HG02970 (cell line): ENCODE measurements at regions not wholly inside any gene's neighbourhood (a gene's known extent, or its start where the extent isn't known, plus 50 kb on each side); places are given as distances from the start of the nearest gene placed in this dataset.

Source experiments
- ATAC-seq: cut with Tn5 transposase; IDR thresholded peaks from one replicate; pipeline ENCODE4 v1.9.1; 2021; ENCODE audit warnings: mild to moderate bottlenecking, moderate library complexity, moderate number of reproducible peaks; ENCODE audit not compliant: unreplicated experiment, low FRiP score

DNA sequence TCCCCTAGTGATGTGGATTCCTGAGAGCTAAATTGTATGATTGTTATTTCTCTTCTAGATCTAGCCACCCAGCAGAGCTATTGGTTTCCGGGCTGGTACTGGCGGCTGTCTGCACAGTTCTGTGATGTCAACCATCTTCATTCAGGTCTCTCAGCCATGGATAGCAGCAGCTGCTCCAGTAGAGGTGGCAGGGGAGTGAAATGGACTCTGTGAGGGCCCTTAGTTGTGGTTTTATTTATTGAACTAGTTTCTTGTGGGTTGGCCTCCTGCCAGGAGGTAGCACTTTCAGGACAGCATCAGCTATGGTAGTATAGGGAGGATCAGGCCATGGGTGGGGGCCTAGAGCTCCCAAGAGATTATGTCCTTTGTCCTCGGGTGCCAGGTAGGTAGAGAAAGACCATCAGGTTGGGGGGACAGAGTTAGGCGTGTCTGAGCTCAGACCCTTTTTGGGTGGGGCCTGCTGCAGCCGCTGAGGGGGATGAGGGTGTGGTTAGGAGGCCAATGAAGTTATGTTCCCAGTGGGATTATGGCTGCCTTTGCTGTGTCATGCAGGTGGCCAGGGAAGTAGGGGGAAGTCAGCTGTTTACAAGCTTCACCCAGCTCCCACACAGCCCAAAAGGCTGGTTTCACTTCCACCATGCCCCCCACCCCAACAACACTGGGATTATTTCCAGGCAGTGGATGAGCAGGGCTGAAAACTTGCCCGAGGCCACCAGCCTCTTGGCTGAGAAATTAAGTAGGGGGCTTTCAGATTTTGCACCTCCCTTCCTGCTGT lies 55.1 kb upstream of the RGS4 start:
- ATAC-seq, result no peak

DNA sequence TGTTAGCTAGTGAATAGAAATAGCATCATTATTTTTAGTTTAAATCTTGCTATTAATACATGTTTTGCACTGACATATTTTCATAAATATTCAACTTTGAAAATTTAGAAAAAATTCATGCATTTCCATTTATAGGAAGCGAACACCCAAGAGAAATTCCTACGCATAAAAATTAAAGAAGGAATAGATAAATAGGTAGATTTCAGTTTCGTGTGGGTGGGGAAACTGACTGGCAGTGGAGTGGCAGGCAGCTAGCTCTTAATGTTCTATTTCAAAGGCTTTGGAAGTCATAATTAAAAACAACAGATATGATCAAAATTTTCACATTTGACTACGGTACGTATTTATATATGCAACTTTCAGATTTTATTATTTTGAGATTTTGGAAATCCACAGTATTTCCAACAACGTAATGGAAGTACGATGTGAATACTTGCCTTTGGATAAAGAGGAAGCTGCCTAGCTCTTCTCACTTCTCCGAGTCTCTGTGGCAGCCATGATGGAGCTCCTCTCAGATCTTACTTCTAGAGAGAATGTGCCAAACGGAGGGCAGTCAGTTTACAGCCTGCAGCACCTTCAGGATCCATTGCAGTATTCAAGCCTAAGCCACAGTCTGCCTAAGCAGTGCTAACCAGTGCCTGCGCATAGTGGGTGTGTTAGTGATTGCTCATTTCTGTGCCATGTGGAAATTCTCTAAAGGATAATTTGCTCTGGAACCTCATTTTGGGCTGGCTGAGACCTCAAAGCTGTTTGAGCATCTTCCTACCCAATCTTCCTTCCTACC lies 62.9 kb upstream of the RGS4 start:
- ATAC-seq, result no peak

DNA sequence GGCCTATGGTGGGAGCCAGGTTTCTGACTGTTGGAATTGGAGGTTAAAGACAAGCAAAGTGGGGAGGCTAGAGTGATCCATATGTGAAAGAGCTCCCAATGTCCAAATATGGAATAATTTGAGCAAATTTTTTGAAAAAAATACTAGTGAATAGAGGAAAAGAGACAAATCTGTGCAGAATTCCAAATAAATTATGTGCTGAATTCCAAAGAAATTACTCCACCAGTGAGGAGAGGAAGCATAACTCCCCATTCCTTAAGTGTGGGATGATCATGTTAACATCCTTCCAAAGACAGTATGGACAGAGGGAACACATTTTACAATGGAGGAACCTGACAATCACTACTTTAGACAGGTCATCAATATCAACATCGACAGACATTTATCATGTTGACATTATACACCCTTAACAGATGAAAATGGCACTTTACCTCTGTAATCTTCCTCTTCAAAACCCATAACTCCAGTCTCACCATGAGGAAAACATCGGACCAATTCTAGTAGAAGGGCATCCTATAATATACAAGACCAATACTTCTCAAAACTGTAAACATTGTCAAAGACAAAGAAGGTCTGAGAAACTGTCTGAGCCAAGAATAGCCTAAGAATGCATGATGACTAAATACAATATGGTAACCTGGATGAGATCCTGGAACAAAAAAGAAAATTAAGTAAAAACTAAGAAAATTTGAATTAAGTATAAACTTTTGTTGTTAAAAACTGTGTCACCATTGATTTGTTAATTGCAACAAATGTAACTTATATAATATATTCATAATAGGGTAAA lies 71.5 kb upstream of the RGS4 start:
- no peak for ATAC-seq

DNA sequence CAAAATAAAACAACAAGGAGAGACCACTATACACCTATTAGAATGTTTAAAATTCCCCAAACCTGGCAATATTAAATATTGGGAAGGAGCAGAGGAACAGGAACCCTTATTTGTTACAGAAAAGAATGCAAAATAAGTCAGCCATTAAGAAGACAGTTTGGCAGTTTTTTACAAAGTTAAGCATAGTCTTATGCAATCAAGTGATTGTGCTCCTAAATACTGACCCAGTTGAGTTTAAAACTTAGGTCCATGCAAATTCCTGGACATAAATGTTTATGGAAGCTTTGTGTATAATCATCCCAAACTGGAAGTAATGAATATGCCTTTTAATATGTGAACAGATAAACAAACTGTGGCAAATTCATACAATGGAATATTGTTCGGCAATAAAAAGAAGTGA lies 72.9 kb upstream of the RGS4 start:
- no peak for ATAC-seq

DNA sequence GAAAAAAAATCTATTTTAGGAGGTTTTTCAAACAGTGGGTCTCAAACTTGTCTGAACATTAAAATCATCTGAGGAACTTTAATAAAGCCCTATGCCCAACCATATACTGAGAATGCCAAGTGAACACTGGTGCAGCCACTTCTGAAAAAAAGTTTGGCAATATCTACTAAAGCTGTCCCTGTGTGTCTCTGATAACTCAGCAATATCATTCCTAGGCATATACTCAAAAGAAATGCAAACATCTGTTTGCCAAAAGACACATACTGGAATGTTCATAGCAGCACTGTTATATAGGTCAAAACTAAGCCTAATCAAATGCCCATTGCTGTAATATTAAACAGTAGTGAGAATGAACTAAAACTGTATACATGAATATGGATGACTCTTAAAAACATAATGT lies 74.2 kb upstream of the RGS4 start:
- ATAC-seq, result no peak

DNA sequence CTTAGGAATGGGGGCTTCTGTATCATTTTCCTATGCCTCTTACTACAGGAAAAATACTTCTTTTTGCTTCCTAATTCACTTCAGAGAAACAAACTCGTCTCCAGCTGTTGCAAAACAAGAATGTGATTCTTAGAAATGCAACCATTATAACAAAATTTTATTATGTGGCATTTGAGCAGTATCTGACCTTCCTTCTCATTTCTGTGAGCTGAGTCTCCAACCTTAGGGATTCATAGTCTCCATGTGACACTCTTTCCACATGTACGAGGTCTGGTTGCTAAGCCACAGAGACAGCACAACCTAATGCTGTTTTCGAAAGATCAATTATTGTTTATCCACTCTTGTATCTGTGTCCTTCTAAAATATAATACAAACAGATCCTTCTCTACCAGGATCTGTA lies 75.3 kb upstream of the RGS4 start:
- ATAC-seq, result no peak

DNA sequence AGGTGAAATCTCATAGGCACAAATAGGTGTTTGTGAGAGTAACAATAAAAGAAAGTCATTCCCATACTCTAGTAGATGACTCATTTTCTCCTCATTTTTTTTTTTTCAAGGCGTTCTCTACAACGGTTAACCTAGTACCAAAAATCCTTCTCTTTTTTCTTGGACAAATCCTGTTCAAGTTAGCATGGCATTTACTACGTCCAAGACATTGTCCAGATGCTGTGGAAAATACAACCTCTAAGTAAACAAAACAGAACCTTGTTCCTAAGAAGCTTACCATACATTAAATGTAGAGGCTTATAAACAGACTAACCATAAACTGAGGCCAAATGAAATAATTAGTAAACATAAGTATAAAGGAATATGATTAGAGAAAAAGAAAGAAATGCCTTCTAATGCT lies 76.2 kb upstream of the RGS4 start:
- no peak for ATAC-seq

DNA sequence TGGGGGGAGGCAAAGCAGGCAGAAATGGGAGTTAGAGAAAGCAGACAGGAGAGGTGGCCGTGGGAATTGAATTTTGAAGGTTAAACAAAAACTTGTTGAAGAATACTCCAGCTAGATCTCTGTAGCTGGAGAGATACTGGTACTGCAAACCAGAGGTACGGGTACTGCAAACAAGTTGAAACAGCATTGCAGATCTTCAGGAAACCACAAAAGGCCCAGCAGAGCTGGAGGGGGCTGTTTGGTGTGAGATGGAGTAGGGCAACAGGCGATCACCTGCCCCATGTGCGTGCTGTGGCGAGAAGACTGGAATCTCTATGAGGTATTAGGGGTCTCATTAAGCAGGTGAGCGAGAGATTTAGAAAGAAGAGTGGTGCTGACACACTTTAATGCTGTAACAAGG lies 77.7 kb upstream of the RGS4 start:
- no peak for ATAC-seq

DNA sequence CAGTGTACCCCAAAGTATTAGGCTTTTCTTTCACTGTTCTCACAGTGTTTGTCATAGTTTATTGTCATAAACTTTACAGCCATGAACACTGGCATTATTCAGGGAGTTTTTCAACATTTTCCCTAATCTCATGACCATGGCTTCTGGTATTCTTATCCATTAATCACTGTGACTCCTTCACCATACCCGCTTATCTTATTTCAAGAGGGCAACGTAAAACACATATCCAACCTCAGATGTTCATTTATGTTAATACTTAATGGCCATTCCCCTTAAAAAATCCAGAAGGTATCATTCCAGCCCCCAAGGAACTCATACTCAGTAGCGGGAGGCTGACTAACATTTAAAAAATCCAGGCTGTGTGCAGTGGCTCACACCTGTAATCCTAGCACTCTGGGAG lies 78.5 kb upstream of the RGS4 start:
- ATAC-seq, result no peak

DNA sequence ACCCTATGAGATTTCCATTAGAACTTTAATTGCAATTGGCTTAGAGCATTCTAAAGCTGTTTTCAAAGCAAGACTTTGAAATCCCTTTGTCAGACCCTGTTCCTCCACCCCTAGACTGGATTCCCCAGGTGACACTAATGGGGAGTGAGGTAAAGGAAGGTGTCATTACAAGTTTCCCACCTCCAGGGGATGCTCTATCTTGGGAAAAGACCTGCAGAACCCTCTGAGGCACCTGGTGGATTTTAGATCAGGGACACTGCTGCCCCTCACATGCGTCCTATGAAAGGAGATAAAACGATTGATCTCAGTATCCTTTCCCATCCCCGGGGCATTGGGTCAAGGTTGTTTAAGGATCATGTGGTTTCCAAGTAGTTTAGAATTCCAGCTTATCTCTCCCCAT lies 80.3 kb upstream of the RGS4 start:
- ATAC-seq, result no peak

DNA sequence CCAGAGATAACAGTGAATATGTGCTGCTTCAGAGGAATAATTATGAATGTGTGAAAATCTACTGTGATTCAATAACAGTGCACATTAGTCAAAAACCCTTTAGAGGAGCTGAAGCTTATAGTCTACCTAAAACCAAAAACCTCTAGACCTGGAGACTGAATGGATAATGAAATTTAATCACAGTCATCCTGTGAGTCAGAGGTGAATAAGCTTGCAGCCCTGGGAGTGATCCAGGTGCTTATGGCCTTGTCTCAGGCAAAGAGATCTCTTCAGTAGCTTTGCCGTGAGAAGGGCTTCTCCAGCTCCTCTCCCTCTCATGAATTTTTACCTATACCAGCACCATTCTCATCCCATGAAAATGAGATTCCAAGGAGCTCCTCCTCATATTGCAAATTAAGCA lies 81.3 kb upstream of the RGS4 start:
- no peak for ATAC-seq

DNA sequence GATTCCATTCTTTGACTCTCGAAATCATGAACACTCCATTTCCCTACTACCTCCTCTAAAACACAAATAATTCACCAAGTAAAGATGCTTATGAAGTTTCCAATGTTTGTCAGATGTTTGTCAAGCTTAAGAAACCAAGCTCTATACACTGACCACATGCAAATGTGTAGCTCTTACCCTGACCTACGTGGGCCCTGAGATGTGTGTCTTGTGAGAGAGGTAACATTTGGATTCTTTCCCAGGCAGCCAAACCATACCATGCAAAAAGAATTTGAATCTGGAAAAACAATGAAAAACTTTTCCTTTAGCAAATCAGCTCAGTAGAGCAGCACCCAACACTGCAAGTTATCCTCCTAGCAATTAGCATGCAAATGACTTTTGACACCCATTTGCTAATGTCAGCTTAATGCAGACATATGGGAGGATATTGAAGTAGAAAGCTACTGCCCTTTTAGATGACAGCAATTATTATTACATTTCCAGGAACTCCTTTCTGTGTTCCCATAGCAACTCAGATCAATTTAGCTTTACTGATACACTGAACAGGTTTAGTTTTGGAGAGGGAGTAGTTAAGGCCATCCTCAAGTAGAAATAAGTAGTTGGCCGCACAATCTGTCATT lies 83.2 kb upstream of the RGS4 start:
- ATAC-seq, result no peak

DNA sequence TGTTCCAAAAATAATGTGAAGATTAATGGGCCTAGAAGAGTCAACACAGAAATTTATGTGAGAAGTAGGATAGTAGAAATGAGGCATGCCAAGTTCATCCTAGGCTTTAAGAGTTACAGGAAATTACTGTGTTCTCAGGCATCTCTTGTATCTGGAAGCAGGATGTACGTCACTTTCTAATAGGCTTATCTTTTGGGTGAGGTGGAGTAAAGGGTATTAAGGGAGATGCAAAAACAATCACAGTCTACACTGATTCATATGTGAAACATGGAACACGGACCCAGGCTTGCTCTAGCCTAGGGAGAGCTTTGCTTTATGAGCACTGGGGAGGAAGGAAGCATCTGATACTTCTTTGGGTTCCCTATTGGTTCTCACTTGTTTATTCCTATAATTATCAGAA lies 84.5 kb upstream of the RGS4 start:
- ATAC-seq, result no peak

DNA sequence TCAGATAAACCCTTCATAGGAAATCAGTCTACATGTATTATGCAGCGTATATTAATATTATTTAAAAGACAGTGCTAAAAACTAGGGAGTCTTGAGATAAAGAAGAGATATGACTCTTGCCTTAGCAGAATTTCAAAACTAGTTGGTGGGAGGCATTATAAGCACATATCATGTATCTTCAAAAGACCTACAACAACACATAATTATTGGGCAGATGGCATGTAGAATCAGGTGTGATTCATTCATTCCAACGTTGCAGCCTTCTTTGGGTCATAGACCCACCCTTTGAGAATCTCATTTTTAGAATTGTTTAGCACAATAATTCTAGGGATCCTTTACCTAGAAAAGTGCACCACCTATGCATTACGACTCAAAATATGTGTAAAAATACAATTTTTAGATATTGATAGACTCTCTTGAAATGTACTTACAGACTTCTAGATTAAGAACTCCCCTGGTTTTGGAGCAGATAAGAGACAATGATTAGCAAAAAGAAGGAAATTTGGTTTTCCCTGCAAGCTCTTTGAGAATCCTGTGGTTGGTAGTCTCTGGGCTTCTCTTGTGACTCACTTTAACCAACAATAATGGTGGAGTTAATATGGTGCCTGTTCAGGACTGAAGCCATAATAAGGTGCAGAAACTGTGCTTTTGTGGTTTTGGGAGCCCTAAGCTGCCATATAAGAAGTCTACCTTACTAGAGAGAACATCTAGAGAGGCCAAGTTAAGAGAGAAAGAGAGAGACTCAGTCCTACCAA lies 85.3 kb upstream of the RGS4 start:
- ATAC-seq, result no peak

DNA sequence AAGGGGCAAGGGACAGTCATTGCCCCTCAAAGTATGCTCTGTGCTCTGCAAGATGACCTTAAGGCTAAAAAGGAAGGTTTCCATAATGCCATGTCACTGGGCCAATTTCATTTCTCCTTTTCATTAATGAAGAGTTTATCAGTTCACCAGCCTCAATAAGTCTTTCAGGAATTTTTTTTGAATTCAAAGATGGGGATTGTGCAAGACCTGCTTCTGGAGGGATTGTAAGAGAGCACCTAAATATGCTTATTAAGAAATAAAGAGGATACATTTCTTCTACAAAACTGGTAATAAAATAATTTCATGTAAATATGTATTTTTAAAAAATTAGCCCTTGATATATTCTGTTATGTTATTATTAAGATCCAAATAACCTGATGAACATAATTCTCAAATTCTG lies 86.8 kb upstream of the RGS4 start:
- ATAC-seq, result no peak

DNA sequence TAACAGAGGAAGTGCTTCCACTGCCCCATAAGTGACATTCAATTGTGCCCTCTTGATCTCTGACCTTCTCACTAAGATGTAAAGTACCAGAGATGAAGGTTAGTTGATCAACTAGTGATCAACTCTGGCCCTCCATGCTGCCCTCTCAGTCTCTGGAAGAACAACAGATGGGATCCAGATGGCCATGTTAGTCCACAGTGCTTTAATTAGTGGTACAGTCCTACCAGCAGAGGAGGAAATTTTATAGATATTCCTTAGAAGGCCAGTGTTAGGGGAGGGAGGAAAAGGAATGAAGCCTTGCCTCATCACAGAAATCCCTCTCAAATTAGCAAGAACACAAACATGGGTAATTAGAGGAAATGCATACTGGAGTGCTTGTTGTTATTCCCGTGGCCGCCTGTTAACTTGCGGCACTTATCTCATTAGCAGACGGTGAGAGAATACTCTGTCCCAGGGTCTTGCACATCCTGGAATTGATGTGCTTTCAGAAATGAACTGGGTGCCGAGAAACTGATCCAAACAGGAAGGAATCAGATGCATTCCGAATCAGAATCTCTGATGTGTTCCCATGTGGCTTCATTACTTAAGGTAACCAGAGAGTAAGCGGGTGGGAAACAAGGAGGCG lies 91.1 kb upstream of the RGS4 start:
- no peak for ATAC-seq

DNA sequence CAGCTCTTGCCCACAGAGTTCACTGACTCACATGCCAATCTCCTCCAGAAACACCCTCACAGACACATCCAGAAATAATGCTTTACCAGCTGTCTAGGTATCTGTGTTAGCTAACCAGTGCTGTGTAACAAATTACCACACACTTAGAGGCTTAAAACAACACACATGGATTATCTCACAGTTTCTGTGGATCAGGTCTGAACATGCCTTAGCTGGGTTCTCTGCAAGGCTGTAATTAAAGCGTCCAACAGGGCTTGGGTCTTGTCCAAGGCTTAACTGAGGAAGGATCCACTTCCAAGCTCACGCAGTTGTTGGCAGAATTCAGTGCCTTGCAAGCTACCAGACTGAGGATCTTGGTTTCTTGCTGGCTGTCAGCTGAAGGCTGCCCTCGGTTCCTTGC lies 92.5 kb upstream of the RGS4 start:
- ATAC-seq, result no peak

DNA sequence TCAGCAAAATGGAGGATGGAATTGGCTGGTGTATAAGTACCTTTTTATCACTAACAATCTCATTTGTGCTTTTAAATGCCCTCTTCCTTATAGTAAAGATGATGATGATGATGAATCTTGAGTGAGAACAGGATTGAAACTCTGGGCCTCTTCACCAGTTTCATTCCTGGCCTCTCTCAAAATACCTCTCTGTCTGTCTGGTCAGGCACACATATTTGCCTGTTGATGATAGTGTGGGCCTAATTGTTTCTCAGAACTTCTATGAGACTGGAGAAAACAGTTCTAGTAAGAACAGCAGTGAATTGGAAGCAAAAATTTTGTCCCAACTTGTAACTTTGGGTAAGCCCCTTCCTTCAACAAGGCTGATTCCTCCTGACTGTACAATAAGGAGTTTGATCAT lies 94.4 kb upstream of the RGS4 start:
- no peak for ATAC-seq

DNA sequence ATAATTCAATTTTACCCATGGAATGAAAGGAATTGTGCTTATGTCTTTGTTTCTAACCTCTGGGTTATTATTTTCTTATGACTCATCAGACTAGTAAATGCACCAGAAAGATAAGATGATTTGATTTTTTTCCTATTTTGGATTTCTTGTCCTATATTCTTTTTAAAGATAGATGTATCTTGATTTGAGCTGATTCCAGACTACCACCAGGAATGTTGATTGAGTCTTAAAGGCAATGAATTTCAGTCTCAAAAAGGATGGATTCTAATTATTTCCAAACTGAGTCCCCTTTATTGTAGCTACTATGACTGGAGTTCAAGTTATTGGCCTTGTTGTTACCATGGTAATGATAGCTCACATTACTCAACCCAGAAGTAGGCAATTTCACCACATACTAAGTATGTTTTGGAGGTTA lies 95.8 kb upstream of the RGS4 start:
- ATAC-seq, result no peak

DNA sequence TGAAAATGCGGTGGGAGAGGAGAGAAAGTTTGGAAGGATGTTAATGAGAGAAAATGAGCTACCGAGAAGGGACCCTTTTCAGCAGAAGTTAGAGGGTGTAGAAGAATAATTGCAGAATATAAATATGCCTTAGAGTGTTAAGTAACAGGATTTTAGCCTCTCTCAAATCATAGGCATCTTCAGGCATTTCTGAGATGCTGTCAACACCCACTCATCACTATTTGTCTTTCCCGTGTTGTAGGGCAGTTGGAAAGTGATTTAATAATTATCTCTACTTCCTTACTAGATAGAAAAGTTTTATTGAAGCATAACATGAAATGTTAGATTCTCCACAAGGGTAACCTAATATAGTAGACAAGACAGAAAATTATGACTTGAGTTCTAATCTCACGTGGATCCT lies 96.4 kb upstream of the RGS4 start:
- ATAC-seq, result no peak
